Heart left ventricle (tissue), 13 donors: ENCODE measurements at regions not wholly inside any gene's neighbourhood (a gene's known extent, or its start where the extent isn't known, plus 50 kb on each side); places are given as distances from the start of the nearest gene placed in this dataset.

Source experiments
- CTCF ChIP-seq, 12 donors: fragments of 200-600 bp; sonication (generic) in 4 of 12; IDR thresholded peaks; one replicate each; pipeline versions ENCODE4 v1.5.0 to v1.8.0; 2018 to 2022; ENCODE audit warnings: antibody characterized with exemption in 12 of 12, mild to moderate bottlenecking in 5 of 12
- POLR2A ChIP-seq, 2 donors: fragments of 450-650 bp; IDR thresholded peaks; one replicate each; pipeline ENCODE4 v1.6.1; 2017; ENCODE audit warnings: antibody characterized with exemption in 2 of 2, mild to moderate bottlenecking in 2 of 2, moderate library complexity in 2 of 2
- donor health status: ischemic (EF 13 %, LVEDD 7.1; RV severe dilation, severe dysfunction).
- donor health status: DM: no; HTN: yes; CAD: no.
- donor health status: DM: no; HTN: no; CAD: no.
- donor health status: ischemic (EF 25% LVEDD 6.9; RV normal size, moderate dysfunction).
- donor health status: ischemic (EF 25% LVEDD 5.7; RV mildly dilated, moderate dysfunction).
- donor health status: ischemic (EF 35%, LVEDD 5.7; RV mildly dilated, moderate dysfunction).
- donor health status: nonischemic (EF 11% LVEDD 7.7; RV severe dilation, severe dysfunction).
- donor health status: DM: yes; HTN: yes; CAD: no.
- donor health status: PGD.
- donor health status: ischemic (EF 29% LVEDD 5.4; RV normal size, mild dysfunction).
- donor health status: nonischemic (EF 23%, LVEDD 6.1; RV moderate dilation, normal function).

- TF ChIP-seq CTCF (IDR thresholded peaks at IDR 0.05) (no peak), POLR2A (IDR thresholded peaks at IDR 0.05) (no peak)
These were observed 364.4 kb upstream of the INTU start for GRCh38 chr4:127268367-127268766.
